ENCODE measurements at regions not wholly inside any gene's neighbourhood (a gene's known extent, or its start where the extent isn't known, plus 50 kb on each side); places are given as distances from the start of the nearest gene placed in this dataset.

DNA sequence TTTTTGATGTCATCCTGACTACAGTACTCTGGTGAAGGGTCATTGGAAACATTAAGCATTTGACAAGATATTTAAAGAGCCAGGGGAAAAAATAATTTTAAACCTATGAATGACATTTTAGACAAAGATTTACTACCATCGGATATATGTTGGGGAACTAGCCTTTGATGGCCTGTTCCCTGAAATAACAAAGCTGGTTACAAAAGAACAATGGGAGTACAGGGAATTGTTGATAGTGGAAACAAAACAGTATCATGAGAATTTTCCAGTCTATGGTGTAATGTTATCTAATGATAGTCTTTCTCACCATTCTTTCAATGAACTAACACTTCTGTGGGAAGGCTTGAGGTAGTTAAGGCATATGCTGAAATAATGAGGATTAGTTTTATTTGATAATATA lies 125.9 kb upstream of the KLHL4 start:
- peaks cover 3% of the 10 kb centered on the region for H3K4me1 ChIP-seq (ENCODE audit: control insufficient read depth, insufficient read depth, low read length)
- H3K27me3 ChIP-seq (ENCODE audit: control insufficient read depth, insufficient read depth, low read length, poor library complexity, severe bottlenecking): no peaks in the 10 kb centered on the region
- Mint-ChIP-seq H3K4me3 (no peak overlapping the region), H3K27me3 (ENCODE audit: insufficient read depth) (no peaks in the 10 kb centered on the region), H3K36me3 (ENCODE audit: low read depth) (no peaks in the 10 kb centered on the region), H3K4me1 (peaks cover 38% of the 10 kb centered on the region), H3K9me3 (no peaks in the 10 kb centered on the region), H3K27ac (no peak overlapping the region)
- H3K27ac ChIP-seq (ENCODE audit: low read depth, low read length): no peak overlapping the region
- H3K9me3 ChIP-seq (ENCODE audit: control insufficient read depth, low read length): no peaks in the 10 kb centered on the region
- H3K9ac ChIP-seq (ENCODE audit: extremely low read depth, low read length, poor library complexity, severe bottlenecking): no peak overlapping the region
- no peak for DNase-seq
- TF ChIP-seq, protein P1, sequence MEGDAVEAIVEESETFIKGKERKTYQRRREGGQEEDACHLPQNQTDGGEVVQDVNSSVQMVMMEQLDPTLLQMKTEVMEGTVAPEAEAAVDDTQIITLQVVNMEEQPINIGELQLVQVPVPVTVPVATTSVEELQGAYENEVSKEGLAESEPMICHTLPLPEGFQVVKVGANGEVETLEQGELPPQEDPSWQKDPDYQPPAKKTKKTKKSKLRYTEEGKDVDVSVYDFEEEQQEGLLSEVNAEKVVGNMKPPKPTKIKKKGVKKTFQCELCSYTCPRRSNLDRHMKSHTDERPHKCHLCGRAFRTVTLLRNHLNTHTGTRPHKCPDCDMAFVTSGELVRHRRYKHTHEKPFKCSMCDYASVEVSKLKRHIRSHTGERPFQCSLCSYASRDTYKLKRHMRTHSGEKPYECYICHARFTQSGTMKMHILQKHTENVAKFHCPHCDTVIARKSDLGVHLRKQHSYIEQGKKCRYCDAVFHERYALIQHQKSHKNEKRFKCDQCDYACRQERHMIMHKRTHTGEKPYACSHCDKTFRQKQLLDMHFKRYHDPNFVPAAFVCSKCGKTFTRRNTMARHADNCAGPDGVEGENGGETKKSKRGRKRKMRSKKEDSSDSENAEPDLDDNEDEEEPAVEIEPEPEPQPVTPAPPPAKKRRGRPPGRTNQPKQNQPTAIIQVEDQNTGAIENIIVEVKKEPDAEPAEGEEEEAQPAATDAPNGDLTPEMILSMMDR (conservative IDR thresholded peaks at IDR 0.05): no peak
- whole genome bisulfite sequencing, 2 experiments (ENCODE audit: insufficient coverage in 1 of 2, insufficient read length in 1 of 2): 80% methylated on average over 1 of the region's 1 CpG; no CpG with 5 or more reads in 1 of the 2 experiments
- no peak overlapping the region for H3K4me3 ChIP-seq (ENCODE audit: low read length)
- no peaks in the 10 kb centered on the region for H3K36me3 ChIP-seq (ENCODE audit: control insufficient read depth, insufficient read depth, low read length)

DNA sequence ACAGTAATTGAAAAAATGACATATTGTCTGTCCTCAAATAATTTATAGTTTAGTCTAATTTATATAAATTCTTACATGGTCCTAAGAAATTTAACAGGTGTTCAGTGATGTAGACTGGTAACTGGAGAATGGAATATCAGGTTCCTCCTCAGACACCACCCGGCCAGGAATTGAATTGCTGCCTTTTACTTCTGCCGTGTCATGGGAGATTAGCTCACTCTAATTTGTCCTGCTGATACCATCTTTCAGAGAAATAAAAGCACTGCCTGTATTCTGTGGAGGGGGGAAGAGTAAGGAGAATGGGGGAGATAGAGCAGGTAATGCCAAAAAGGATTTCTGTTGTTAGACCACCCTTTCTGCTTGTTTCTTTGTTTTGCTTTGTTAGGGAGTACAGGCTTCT lies 125.2 kb upstream of the KLHL4 start:
- Mint-ChIP-seq H3K27me3 (ENCODE audit: insufficient read depth) (no peaks in the 10 kb centered on the region), H3K27ac (peak overlapping the region; percentile 11), H3K4me3 (no peak overlapping the region), H3K4me1 (peaks cover 44% of the 10 kb centered on the region), H3K36me3 (ENCODE audit: low read depth) (no peaks in the 10 kb centered on the region), H3K9me3 (no peaks in the 10 kb centered on the region)
- Histone ChIP-seq H3K9me3 (ENCODE audit: control insufficient read depth, low read length) (no peaks in the 10 kb centered on the region), H3K4me3 (ENCODE audit: low read length) (no peak overlapping the region), H3K4me1 (ENCODE audit: control insufficient read depth, insufficient read depth, low read length) (peaks cover 3% of the 10 kb centered on the region), H3K27ac (ENCODE audit: low read depth, low read length) (no peak overlapping the region), H3K36me3 (ENCODE audit: control insufficient read depth, insufficient read depth, low read length) (no peaks in the 10 kb centered on the region), H3K27me3 (ENCODE audit: control insufficient read depth, insufficient read depth, low read length, poor library complexity, severe bottlenecking) (no peaks in the 10 kb centered on the region), H3K9ac (ENCODE audit: extremely low read depth, low read length, poor library complexity, severe bottlenecking) (no peak overlapping the region)
- TF ChIP-seq, protein P1 (conservative IDR thresholded peaks at IDR 0.05): peak; percentile 17
- no peak for DNase-seq
- 92% methylated on average over 2 of the region's 2 CpGs; no CpG with 5 or more reads in 1 of the 2 experiments for WGBS, 2 experiments (ENCODE audit: insufficient coverage in 1 of 2, insufficient read length in 1 of 2)

GRCh38 chrX:87397103-87397886 lies 120.3 kb upstream of the KLHL4 start:
- Histone ChIP-seq H3K4me1 (ENCODE audit: control insufficient read depth, insufficient read depth, low read length) (no peaks in the 10 kb centered on the region), H3K27me3 (ENCODE audit: control insufficient read depth, insufficient read depth, low read length, poor library complexity, severe bottlenecking) (no peaks in the 10 kb centered on the region), H3K4me3 (ENCODE audit: low read length) (no peak overlapping the region), H3K36me3 (ENCODE audit: control insufficient read depth, insufficient read depth, low read length) (no peaks in the 10 kb centered on the region), H3K27ac (ENCODE audit: low read depth, low read length) (no peak overlapping the region), H3K9ac (ENCODE audit: extremely low read depth, low read length, poor library complexity, severe bottlenecking) (no peak overlapping the region), H3K9me3 (ENCODE audit: control insufficient read depth, low read length) (no peaks in the 10 kb centered on the region)
- Mint-ChIP-seq H3K36me3 (ENCODE audit: low read depth) (peaks cover 2% of the 10 kb centered on the region), H3K27ac (no peak overlapping the region), H3K4me1 (peaks cover 31% of the 10 kb centered on the region), H3K4me3 (no peak overlapping the region), H3K27me3 (ENCODE audit: insufficient read depth) (no peaks in the 10 kb centered on the region), H3K9me3 (peaks cover 11% of the 10 kb centered on the region)
- WGBS, 2 experiments (ENCODE audit: insufficient coverage in 1 of 2, insufficient read length in 1 of 2): 94 to 100% methylated on average over 1 to 2 of the region's 2 CpGs
- DNase-seq: no peak
- TF ChIP-seq, protein P1 (conservative IDR thresholded peaks at IDR 0.05): no peak
